ENCODE measurements at regions not wholly inside any gene's neighbourhood (a gene's known extent, or its start where the extent isn't known, plus 50 kb on each side); places are given as distances from the start of the nearest gene placed in this dataset.

DNA sequence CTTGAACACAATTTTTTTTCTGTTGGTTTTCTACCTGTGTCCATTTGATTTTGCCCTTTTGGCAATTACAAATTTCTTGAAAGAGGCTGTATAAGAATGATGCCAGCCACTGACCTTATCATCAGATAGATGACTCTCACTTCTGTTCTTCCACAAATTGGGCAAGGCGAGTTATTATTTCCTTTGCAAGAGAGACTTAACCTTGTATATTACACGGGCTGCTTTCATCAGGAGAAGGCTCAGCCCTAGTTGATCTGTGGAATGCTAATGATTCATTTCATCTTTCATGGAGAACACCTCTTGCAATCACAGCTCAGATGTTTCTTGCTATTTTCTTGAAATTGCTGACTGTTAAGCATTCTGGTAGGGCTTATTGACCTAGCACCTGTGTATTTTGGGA lies 1155.4 kb downstream of the STIM2 start:
- TF ChIP-seq TARDBP (IDR thresholded peaks at IDR 0.05) (no peak), CTBP1 (IDR thresholded peaks at IDR 0.05; ENCODE audit: borderline replicate concordance) (no peak), FOXK2 (IDR thresholded peaks at IDR 0.05) (no peak), NFRKB (IDR thresholded peaks at IDR 0.05) (no peak), ELF4 (IDR thresholded peaks at IDR 0.05) (no peak), SUZ12 (IDR thresholded peaks at IDR 0.05) (no peak), SP1 (IDR thresholded peaks at IDR 0.05) (no peak), FOXA1 (IDR thresholded peaks at IDR 0.05) (no peak), L3MBTL2 (conservative IDR thresholded peaks at IDR 0.05) (no peak), ARNT (IDR thresholded peaks at IDR 0.05) (no peak)
- TF ChIP-seq, protein P1, sequence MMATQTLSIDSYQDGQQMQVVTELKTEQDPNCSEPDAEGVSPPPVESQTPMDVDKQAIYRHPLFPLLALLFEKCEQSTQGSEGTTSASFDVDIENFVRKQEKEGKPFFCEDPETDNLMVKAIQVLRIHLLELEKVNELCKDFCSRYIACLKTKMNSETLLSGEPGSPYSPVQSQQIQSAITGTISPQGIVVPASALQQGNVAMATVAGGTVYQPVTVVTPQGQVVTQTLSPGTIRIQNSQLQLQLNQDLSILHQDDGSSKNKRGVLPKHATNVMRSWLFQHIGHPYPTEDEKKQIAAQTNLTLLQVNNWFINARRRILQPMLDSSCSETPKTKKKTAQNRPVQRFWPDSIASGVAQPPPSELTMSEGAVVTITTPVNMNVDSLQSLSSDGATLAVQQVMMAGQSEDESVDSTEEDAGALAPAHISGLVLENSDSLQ (IDR thresholded peaks at IDR 0.05): no peak

Measured in HEK293T (cell line).